Bronchial epithelial cell (primary cell): ENCODE measurements at regions not wholly inside any gene's neighbourhood (a gene's known extent, or its start where the extent isn't known, plus 50 kb on each side); places are given as distances from the start of the nearest gene placed in this dataset.

ENCODE experiments used
- DNase-seq: peaks from one replicate; pipeline ENCODE4 v3.0.0-alpha.2; 2010; ENCODE audit warnings: low read depth
- FAIRE-seq: peaks from 2 replicates; lab custom pipeline; 2011; peaks lifted over from hg19 to GRCh38; lab: Jason Lieb, UNC
- H3K27me3 ChIP-seq: 2 replicates; pipeline ENCODE4 v1.5.1; 2011; ENCODE audit warnings: low read length; ENCODE audit not compliant: control insufficient read depth, insufficient read depth
- H3K36me3 ChIP-seq: 2 replicates; pipeline ENCODE4 v1.5.1; 2011; ENCODE audit warnings: low read length; ENCODE audit not compliant: control insufficient read depth, insufficient read depth
- H3K4me3 ChIP-seq: 2 replicates; pipeline ENCODE4 v1.5.1; 2011; ENCODE audit warnings: mild to moderate bottlenecking, low read depth, low read length, control low read depth
- TF ChIP-seq, protein P1 (sequence below): IDR thresholded peaks from 2 replicates; pipeline ENCODE4 v1.5.1; 2011; ENCODE audit warnings: mild to moderate bottlenecking, moderate library complexity, low read length, control low read depth, inconsistent platforms; ENCODE audit not compliant: insufficient read depth, severe bottlenecking

DNA sequence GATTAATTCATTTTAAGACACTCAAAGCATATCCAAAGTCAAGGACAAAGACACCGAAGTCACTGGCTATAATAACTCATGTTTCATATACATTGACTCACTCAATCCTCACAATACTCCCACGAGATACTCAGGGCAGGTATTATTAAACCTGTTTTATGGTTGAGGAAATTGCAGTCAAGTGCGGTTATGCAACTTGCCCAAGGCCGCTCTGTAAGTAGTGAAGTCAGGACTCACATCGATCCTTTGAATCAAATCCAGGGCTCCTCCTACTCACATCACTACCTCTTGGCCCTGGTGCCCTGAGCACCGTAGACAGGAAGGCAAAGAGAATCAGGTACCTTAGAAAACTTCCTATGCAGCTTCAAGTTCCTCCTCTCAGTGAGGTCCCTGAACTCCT lies 87.8 kb upstream of the APC start:
- Histone ChIP-seq H3K4me3 (no peak overlapping the region), H3K27me3 (no peaks in the 10 kb centered on the region), H3K36me3 (no peaks in the 10 kb centered on the region)
- TF ChIP-seq, protein P1, sequence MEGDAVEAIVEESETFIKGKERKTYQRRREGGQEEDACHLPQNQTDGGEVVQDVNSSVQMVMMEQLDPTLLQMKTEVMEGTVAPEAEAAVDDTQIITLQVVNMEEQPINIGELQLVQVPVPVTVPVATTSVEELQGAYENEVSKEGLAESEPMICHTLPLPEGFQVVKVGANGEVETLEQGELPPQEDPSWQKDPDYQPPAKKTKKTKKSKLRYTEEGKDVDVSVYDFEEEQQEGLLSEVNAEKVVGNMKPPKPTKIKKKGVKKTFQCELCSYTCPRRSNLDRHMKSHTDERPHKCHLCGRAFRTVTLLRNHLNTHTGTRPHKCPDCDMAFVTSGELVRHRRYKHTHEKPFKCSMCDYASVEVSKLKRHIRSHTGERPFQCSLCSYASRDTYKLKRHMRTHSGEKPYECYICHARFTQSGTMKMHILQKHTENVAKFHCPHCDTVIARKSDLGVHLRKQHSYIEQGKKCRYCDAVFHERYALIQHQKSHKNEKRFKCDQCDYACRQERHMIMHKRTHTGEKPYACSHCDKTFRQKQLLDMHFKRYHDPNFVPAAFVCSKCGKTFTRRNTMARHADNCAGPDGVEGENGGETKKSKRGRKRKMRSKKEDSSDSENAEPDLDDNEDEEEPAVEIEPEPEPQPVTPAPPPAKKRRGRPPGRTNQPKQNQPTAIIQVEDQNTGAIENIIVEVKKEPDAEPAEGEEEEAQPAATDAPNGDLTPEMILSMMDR = no peak
- FAIRE-seq (peak; percentile 72), DNase-seq (peak; percentile 99)

DNA sequence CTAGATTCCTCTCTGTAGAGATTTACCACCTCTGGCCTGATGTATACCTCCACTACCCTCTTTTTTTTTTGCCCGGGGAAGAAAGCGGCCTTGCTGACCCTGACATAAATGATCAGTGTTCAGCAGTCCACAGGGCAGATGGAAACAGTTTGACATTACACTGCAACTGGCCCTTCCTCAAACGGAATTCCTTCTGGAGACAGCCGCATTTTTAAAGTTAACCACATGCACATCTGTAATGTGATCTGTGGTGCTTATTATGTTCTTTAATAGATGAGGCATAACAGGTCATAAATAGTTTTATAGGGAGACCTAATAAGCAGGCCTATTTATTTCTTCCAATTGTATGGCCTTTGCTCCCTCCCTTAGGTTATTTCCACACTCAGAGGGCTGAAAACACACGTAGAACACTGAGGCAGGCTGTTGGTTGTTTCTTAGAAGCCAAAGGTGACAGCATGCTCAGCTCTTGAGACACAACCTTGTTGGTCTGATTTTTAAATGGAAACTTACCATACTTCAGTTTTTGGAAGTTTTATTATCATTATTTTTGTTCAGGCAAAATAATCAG lies 84.0 kb upstream of the APC start:
- FAIRE-seq (no peak), DNase-seq (no peak)
- no peaks in the 10 kb centered on the region for H3K36me3 ChIP-seq
- no peaks in the 10 kb centered on the region for H3K27me3 ChIP-seq
- no peak overlapping the region for H3K4me3 ChIP-seq
- TF ChIP-seq, protein P1 = no peak

DNA sequence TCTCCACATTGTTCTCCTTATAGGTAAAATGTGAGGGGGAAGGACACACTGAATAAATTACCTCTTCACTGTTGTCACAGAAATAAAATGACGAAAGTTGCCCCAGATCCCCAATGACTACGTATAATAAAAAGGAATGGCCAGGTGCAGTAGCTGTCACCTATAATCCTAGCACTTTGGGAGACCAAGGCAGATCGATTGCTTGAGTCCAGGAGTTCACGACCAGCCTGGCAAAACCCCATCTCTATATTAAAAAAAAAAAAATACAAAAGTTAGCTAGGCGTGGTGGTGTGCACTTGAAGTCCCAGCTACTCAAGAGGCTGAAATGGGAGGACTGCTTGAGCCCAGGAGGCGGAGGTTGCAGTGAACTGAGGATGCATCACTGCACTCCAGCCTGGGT lies 82.2 kb upstream of the APC start:
- no peak overlapping the region for H3K4me3 ChIP-seq
- FAIRE-seq (no peak), DNase-seq (no peak)
- TF ChIP-seq, protein P1 = no peak
- H3K27me3 ChIP-seq = no peaks in the 10 kb centered on the region
- no peaks in the 10 kb centered on the region for H3K36me3 ChIP-seq

DNA sequence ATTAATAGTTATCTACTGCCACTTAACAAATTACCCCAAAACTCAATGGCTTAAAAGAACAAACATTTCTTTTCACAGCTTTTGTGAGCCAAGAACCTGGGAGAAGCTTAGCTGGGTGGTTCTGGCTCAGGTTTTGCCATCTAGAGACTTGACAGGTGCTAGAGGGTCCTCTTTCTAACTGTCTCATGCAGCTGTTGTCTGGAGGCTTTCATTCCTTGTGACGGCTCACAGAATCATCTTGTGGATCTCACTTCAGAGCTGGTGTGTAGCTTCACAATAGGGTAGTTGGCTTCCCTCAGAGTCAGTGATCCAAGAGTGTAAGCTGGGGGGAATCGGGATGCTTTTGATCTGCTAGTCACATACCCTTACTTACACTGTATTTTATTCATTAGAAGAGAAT lies 81.2 kb upstream of the APC start:
- Histone ChIP-seq H3K36me3 (no peaks in the 10 kb centered on the region), H3K4me3 (no peak overlapping the region), H3K27me3 (no peaks in the 10 kb centered on the region)
- TF ChIP-seq, protein P1 = no peak
- DNase-seq = no peak
- FAIRE-seq = no peak

DNA sequence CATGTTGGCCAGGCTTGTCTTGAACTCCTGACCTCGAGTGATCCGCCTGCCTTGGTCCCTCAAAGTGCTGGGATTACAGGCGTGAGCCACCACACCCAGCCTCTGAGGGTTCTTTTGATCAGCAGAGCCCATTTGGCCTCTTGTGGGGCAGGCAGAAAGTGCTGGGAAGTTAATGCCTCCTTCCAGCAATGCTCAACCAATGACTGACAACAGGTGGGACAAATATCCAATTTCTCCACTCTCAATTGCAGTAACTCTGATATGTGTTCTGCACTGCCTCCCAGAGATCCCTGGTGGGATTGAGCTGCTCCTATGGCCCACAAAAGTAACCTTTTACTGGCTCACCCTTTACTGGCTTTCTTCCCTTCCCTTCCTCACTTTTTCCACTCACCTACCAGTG lies 79.9 kb upstream of the APC start:
- Histone ChIP-seq H3K4me3 (no peak overlapping the region), H3K27me3 (no peaks in the 10 kb centered on the region), H3K36me3 (no peaks in the 10 kb centered on the region)
- no peak for DNase-seq
- no peak for FAIRE-seq
- TF ChIP-seq, protein P1 = no peak

DNA sequence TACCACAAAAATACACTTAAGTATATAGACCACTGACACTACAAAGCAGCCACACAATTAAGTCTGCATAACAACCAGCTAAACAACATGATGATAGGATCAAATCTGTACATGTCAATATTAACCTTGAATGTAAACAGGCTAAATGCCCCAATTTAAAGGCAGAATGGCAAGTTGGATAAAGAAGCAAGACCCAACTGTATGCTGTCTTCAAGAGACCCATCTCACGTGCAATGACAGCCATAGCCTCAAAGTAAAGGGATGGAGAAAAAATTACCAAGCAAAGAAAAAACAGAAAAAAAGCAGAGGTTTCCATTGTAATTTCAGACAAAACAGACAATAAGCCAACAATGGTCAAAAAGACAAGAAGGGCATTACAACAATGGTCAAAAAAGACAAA lies 77.3 kb upstream of the APC start:
- TF ChIP-seq, protein P1 = no peak
- FAIRE-seq = no peak
- DNase-seq = no peak
- H3K4me3 ChIP-seq = no peak overlapping the region
- H3K36me3 ChIP-seq = no peaks in the 10 kb centered on the region
- no peaks in the 10 kb centered on the region for H3K27me3 ChIP-seq
